SK-N-SH (cell line): ENCODE measurements at regions not wholly inside any gene's neighbourhood (a gene's known extent, or its start where the extent isn't known, plus 50 kb on each side); places are given as distances from the start of the nearest gene placed in this dataset.

Experiments
- CTCF ChIP-seq: fragments of 200-600 bp; sonication (generic); IDR thresholded peaks from 2 replicates; pipeline ENCODE4 v1.6.1; 2017; ENCODE audit warnings: antibody characterized with exemption, mild to moderate bottlenecking, moderate library complexity
- GABPA ChIP-seq: IDR thresholded peaks from 2 replicates; pipeline ENCODE4 v1.4.0; 2012; ENCODE audit warnings: low read depth, mild to moderate bottlenecking
- MAX ChIP-seq: IDR thresholded peaks from 2 replicates; pipeline ENCODE4 v1.4.0; 2012; ENCODE audit warnings: low read depth
- PBX3 ChIP-seq: IDR thresholded peaks from 2 replicates; pipeline ENCODE4; 2012
- RFX5 ChIP-seq: IDR thresholded peaks from 2 replicates; pipeline ENCODE4 v1.6.1; 2012; ENCODE audit warnings: mild to moderate bottlenecking, improper control_type of control experiment, low read length
- SMC3 ChIP-seq: IDR thresholded peaks from 2 replicates; pipeline ENCODE4 v1.6.1; 2012; ENCODE audit warnings: low read depth, low read length, improper control_type of control experiment
- TAF1 ChIP-seq: IDR thresholded peaks from 2 replicates; pipeline ENCODE4 v1.6.1; 2012; ENCODE audit warnings: low read depth, mild to moderate bottlenecking, low read length, moderate library complexity, borderline replicate concordance

GRCh38 chr13:111007209-111007608 is 92.3 kb upstream of the ANKRD10 start:
- TF ChIP-seq SMC3 (no peak), CTCF (no peak), RFX5 (no peak), MAX (no peak), PBX3 (no peak), GABPA (no peak), TAF1 (no peak)
